ENCODE measurements at regions not wholly inside any gene's neighbourhood (a gene's known extent, or its start where the extent isn't known, plus 50 kb on each side); places are given as distances from the start of the nearest gene placed in this dataset.

DNA sequence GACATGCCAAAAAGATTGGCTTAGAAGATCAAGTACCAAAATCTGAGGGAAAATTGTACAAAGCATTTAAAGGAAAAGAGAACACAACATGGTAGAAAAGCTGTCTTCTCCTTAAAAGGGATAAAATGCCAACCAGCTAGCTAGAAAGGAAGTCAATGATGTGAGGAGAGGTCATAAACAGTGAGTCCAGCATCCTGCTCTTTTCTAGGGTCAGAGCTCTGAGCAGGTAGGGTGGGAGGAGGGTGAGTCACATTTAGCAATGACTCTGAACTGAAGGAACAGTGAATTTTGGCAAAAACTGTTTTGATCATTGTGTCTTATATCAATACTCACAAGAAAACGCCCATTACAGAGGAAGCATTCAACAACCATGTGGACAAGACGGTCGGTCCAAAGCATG lies 322.3 kb downstream of the DAD1 start:
- TF ChIP-seq CTCF (conservative IDR thresholded peaks at IDR 0.05; ENCODE audit: low read depth): no peak
- DNase-seq (ENCODE audit: low spot score): no peak
- H3K27ac ChIP-seq: no peak overlapping the region
- ChIA-PET CTCF (interaction anchor here (0.6 to 0.7 kb wide), 2 partner anchors 155 to 1295 kb away, joined by 3 read pairs; no protein-coding TSS in a partner anchor), POLR2A (ENCODE audit: low non-redundant PET) (no interaction called here)

DNA sequence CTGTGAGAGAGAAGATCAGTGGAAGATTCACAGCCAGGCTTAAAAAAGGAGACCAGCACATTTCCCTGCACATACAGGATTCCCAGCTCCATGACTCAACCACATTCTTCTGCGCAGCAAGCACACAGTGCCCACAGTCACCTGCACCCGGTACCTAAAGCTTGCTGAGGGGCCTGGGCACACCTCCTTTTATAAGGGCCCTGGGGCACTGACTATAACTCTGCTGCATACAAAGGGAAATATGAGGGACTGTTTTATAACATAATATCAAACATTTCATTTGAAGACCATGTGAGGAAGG lies 322.9 kb downstream of the DAD1 start:
- ChIA-PET CTCF (interaction anchor here (0.6 kb wide), 1 partner anchor 154 kb away, joined by 3 read pairs; no protein-coding TSS in a partner anchor), POLR2A (ENCODE audit: low non-redundant PET) (no interaction called here)
- TF ChIP-seq CTCF (conservative IDR thresholded peaks at IDR 0.05; ENCODE audit: low read depth): no peak
- H3K27ac ChIP-seq: no peak overlapping the region
- DNase-seq (ENCODE audit: low spot score): peak; percentile 41

GRCh38 chr14:22265319-22266141 lies 323.5 kb downstream of the DAD1 start:
- DNase-seq (ENCODE audit: low spot score): peak; percentile 19
- ChIA-PET POLR2A (ENCODE audit: low non-redundant PET) (no interaction called here), CTCF (interaction anchor here (0.6 kb wide), 1 partner anchor 154 kb away, joined by 3 read pairs; no protein-coding TSS in a partner anchor)
- TF ChIP-seq CTCF (conservative IDR thresholded peaks at IDR 0.05; ENCODE audit: low read depth): no peak
- no peak overlapping the region for H3K27ac ChIP-seq

DNA sequence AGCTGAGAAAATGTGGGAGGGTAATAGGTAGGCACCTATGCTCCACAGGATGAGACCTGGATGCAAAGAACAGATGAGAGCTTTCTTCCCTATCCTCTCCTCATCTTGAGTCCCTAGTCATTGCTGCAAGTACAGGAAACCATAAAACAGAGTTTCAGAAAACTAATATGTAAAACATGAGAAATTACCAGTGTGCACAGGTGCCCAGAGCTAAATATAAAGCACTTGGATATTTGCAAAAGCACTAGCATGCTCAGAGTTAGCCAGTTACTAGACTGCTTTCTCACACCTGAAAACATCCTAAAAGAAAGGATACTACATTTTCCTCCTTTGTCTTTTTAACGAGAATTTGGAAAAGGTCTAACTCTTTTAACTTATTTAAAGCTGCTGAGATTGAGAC lies 324.3 kb downstream of the DAD1 start:
- CTCF ChIA-PET: interaction anchor here (0.9 kb wide), 1 partner anchor 21 kb away, joined by 4 read pairs; no protein-coding TSS in a partner anchor
- DNase-seq (ENCODE audit: low spot score): no peak
- no peak for TF ChIP-seq CTCF (conservative IDR thresholded peaks at IDR 0.05; ENCODE audit: low read depth)
- POLR2A ChIA-PET (ENCODE audit: low non-redundant PET): no interaction called here
- H3K27ac ChIP-seq: no peak overlapping the region

GRCh38 chr14:22263961-22264360 lies 325.1 kb downstream of the DAD1 start:
- ChIA-PET CTCF (interaction anchor here (0.6 to 1.2 kb wide), 3 partner anchors 9 to 287 kb away, joined by 3 to 4 read pairs (median 3); no protein-coding TSS in a partner anchor), POLR2A (ENCODE audit: low non-redundant PET) (no interaction called here)
- no peak for TF ChIP-seq CTCF (conservative IDR thresholded peaks at IDR 0.05; ENCODE audit: low read depth)
- H3K27ac ChIP-seq: no peak overlapping the region
- DNase-seq (ENCODE audit: low spot score): no peak

DNA sequence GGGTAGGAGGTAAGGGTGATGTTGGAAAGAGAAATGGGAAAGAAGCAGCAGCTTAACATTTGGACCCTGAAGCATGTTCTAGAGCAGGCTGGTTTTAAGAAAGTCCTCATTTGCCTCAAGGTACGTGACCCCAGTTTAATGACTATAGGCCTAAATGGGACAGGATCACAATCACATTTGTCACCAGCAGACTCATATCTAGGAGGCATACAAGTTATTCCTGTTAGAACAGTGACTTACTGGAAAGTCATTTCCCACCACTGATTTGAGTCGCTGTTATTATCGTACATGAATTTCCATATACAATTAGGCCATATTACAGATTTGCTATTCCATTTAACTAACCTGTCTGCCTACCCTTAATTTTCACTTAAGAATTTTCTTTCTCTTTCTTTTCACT lies 326.1 kb downstream of the DAD1 start:
- TF ChIP-seq CTCF (conservative IDR thresholded peaks at IDR 0.05; ENCODE audit: low read depth): no peak
- no peak overlapping the region for H3K27ac ChIP-seq
- DNase-seq (ENCODE audit: low spot score): no peak
- ChIA-PET CTCF (no interaction called here), POLR2A (ENCODE audit: low non-redundant PET) (no interaction called here)
